Panc1 (cell line): ENCODE measurements at regions not wholly inside any gene's neighbourhood (a gene's known extent, or its start where the extent isn't known, plus 50 kb on each side); places are given as distances from the start of the nearest gene placed in this dataset.

ENCODE experiments used
- CTCF ChIP-seq: fragments of 450-650 bp; IDR thresholded peaks from 2 replicates; pipeline ENCODE4 v1.5.1; 2017; ENCODE audit warnings: mild to moderate bottlenecking
- POLR2AphosphoS5 ChIP-seq: IDR thresholded peaks from 2 replicates; pipeline ENCODE4 v1.6.1; 2012; ENCODE audit warnings: mild to moderate bottlenecking, low read depth, low read length, moderate library complexity
- TCF7L2 ChIP-seq: IDR thresholded peaks from 2 replicates; pipeline ENCODE4 v1.6.1; 2011; ENCODE audit warnings: mild to moderate bottlenecking, low read depth, low read length, inconsistent platforms

- TF ChIP-seq CTCF: no peak
- TF ChIP-seq TCF7L2: no peak
- TF ChIP-seq POLR2AphosphoS5: no peak
These were observed 479.4 kb downstream of the VRK1 start for GRCh38 chr14:97276573-97276972.
